ENCODE measurements at regions not wholly inside any gene's neighbourhood (a gene's known extent, or its start where the extent isn't known, plus 50 kb on each side); places are given as distances from the start of the nearest gene placed in this dataset.

GRCh38 chr13:80560609-80561008 lies 219.7 kb upstream of the SPRY2 start (continued):
- TF ChIP-seq ETS1 (IDR thresholded peaks at IDR 0.05) (no peak), ZNF331 (CRISPR knock-in tag; IDR thresholded peaks at IDR 0.05; ENCODE audit: low read depth) (no peak), STAT1 (IDR thresholded peaks at IDR 0.05; ENCODE audit: unreplicated experiment) (no peak), CTCF (conservative IDR thresholded peaks at IDR 0.05; ENCODE audit: low read depth in 2 of 2) (no peak)

- H3F3A ChIP-seq (replicated peaks; ENCODE audit: low read depth): no peaks in the 10 kb centered on the region
- H3K4me1 Mint-ChIP-seq: peaks cover 3% of the 10 kb centered on the region
- no peaks in the 10 kb centered on the region; the same call in none of the 2 replicates for H3K4me1 ChIP-seq (ENCODE audit: insufficient read depth)
- no peak overlapping the region for H2AFZ ChIP-seq
- TF ChIP-seq CREB1 (CRISPR knock-in tag; IDR thresholded peaks at IDR 0.05; ENCODE audit: low read depth) (no peak), ZNF462 (CRISPR knock-in tag; IDR thresholded peaks at IDR 0.05) (no peak), NANOG (IDR thresholded peaks at IDR 0.05; ENCODE audit: borderline replicate concordance) (no peak), EZH2 (IDR thresholded peaks at IDR 0.05; ENCODE audit: low read depth, unreplicated experiment) (no peak), REST (IDR thresholded peaks at IDR 0.05; ENCODE audit: unreplicated experiment) (no peak)
- no peaks in the 10 kb centered on the region for H3K9me2 ChIP-seq (ENCODE audit: insufficient read depth)
- no peak overlapping the region for H3K27ac Mint-ChIP-seq
- peaks cover 3% of the 10 kb centered on the region for H3K27me3 Mint-ChIP-seq (ENCODE audit: insufficient read depth, low read depth, poor library complexity)
- no peak overlapping the region for H3K27ac ChIP-seq (ENCODE audit: low read depth)
- DNase-seq (ENCODE audit: low spot score) (no peak), ATAC-seq (no peak)
- H3K4me3 ChIP-seq: no peak overlapping the region
- no peaks in the 10 kb centered on the region for H3K79me2 ChIP-seq (replicated peaks; ENCODE audit: insufficient read depth)
- H3K36me3 ChIP-seq (ENCODE audit: insufficient read depth): no peaks in the 10 kb centered on the region
- no peaks in the 10 kb centered on the region for H3K9me3 Mint-ChIP-seq
- no peaks in the 10 kb centered on the region for H4K20me1 ChIP-seq (replicated peaks; ENCODE audit: insufficient read depth)
- no peaks in the 10 kb centered on the region for H3K36me3 Mint-ChIP-seq (ENCODE audit: low read depth)
- no peak overlapping the region for H3K4me3 Mint-ChIP-seq
- H3K27me3 ChIP-seq (ENCODE audit: insufficient read depth): no peaks in the 10 kb centered on the region
- no peak overlapping the region for H3K4me2 ChIP-seq
Observed at GRCh38 chr13:80559944-80560343, 219.0 kb upstream of the SPRY2 start.
